PC-3 (cell line): ENCODE measurements at regions not wholly inside any gene's neighbourhood (a gene's known extent, or its start where the extent isn't known, plus 50 kb on each side); places are given as distances from the start of the nearest gene placed in this dataset.

Experiments used
- ATAC-seq: fragments of 200-7000 bp; cut with Tn5 transposase; 2 replicates; pipeline ENCODE4 v1.9.1; 2020; ENCODE audit warnings: mild to moderate bottlenecking, moderate library complexity
- BruUV-seq: library from RNA; stranded (reverse); fragments of 400-500 nt; replicated peaks from 2 replicates; lab custom pipeline; 2021; lab: Mats Ljungman, UMichigan
- CTCF ChIA-PET: fragments of 300-600 bp; sonication (Branson Sonifier 250); formaldehyde crosslinking; loops from one replicate; lab custom pipeline; 2022; ENCODE audit warnings: antibody characterized with exemption; lab: Charles Lee
- POLR2A ChIA-PET: fragments of 300-600 bp; sonication (Branson Sonifier 250); formaldehyde crosslinking; loops from one replicate; lab custom pipeline; 2022; ENCODE audit warnings: antibody characterized with exemption; ENCODE audit not compliant: unreplicated experiment; lab: Charles Lee
- DNase-seq: peaks from one replicate; pipeline ENCODE4 v3.0.0-alpha.2; 2015
- H2AFZ ChIP-seq: fragments of 300-600 bp; sonication (generic); 2 replicates; pipeline ENCODE4 v1.6.0; 2016; ENCODE audit warnings: antibody characterized with exemption, low read length
- H3F3A ChIP-seq: fragments of 300-600 bp; sonication (generic); one replicate; pipeline ENCODE4 v1.6.0; 2017; ENCODE audit warnings: antibody characterized with exemption, low read length, control low read depth, mild to moderate bottlenecking; ENCODE audit not compliant: unreplicated experiment
- H3K27ac ChIP-seq: fragments of 300-600 bp; sonication (generic); 2 replicates; pipeline ENCODE4 v1.5.1; 2016; ENCODE audit warnings: mild to moderate bottlenecking, low read length
- H3K27me3 ChIP-seq: fragments of 300-600 bp; sonication (generic); 2 replicates; pipeline ENCODE4 v1.6.1; 2016; ENCODE audit warnings: low read length, mixed read lengths
- H3K36me3 ChIP-seq: fragments of 300-600 bp; sonication (generic); 2 replicates; pipeline ENCODE4 v1.6.1; 2016; ENCODE audit warnings: low read depth, mixed run types, low read length, mixed read lengths
- H3K4me1 ChIP-seq: fragments of 300-600 bp; sonication (generic); 2 replicates; pipeline ENCODE4 v1.5.1; 2016; ENCODE audit warnings: low read length; ENCODE audit not compliant: insufficient read depth
- H3K4me2 ChIP-seq: fragments of 300-600 bp; sonication (generic); 2 replicates; pipeline ENCODE4 v1.6.0; 2016; ENCODE audit warnings: low read length
- H3K4me3 ChIP-seq: fragments of 300-600 bp; sonication (generic); 2 replicates; pipeline ENCODE4 v1.5.1; 2016; ENCODE audit warnings: mild to moderate bottlenecking, low read length, mixed read lengths
- H3K79me2 ChIP-seq: fragments of 300-600 bp; sonication (generic); 2 replicates; pipeline ENCODE4 v1.6.1; 2017; ENCODE audit warnings: low read length, mixed read lengths
- H3K9ac ChIP-seq: fragments of 300-600 bp; sonication (generic); 2 replicates; pipeline ENCODE4 v1.6.0; 2016; ENCODE audit warnings: mild to moderate bottlenecking, low read length
- H3K9me2 ChIP-seq: fragments of 300-600 bp; sonication (generic); replicated peaks from 2 replicates; pipeline ENCODE4 v1.6.1; 2016; ENCODE audit warnings: mixed run types, low read length, mixed read lengths
- H3K9me3 ChIP-seq: fragments of 300-600 bp; sonication (generic); 2 replicates; pipeline ENCODE4 v1.6.1; 2016; ENCODE audit warnings: low read length, mixed read lengths
- H4K20me1 ChIP-seq: fragments of 300-600 bp; sonication (generic); 2 replicates; pipeline ENCODE4 v1.6.1; 2016; ENCODE audit warnings: low read length, mixed read lengths
- EZH2 ChIP-seq: fragments of 300-600 bp; sonication (generic); IDR thresholded peaks from one replicate; pipeline ENCODE4 v1.6.1; 2017; ENCODE audit warnings: antibody characterized with exemption, mild to moderate bottlenecking, low read length; ENCODE audit not compliant: unreplicated experiment
- EZH2phosphoT487 ChIP-seq: fragments of 300-600 bp; sonication (generic); IDR thresholded peaks from 2 replicates; pipeline ENCODE4 v1.6.1; 2018; ENCODE audit warnings: mild to moderate bottlenecking, antibody characterized with exemption, low read length, borderline replicate concordance
- intact Hi-C: fragments of 100-400 bp; cut with micrococcal nuclease; formaldehyde crosslinking; loops from 2 replicates; pipeline ENCODE4 v1.9.0; 2023
- TF ChIP-seq, protein P1 (sequence below): fragments of 300-600 bp; sonication (generic); conservative IDR thresholded peaks from 2 replicates; pipeline ENCODE4 v1.5.1; 2017; ENCODE audit warnings: antibody characterized with exemption, low read depth, mild to moderate bottlenecking, low read length

DNA sequence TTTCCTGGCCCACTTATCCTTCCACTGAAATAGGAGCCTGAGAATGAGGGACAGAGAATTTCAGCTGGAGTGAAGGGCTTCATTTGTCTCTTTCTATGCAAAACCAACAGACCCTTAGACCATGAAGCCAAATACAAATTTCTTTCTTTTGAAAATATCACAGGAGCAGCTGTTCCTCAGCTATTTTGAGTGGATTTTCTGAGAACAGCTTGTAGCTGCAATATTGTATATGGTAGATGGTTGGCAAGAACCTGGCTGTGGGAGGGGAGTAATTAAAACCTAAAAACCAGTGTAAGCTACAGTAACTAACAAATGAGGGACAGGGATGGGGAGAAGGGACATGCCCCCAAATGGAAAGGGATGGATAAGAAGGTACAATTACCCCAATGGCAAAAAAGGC is 350.3 kb upstream of the CDH20 start:
- no peak overlapping the region for H3K9ac ChIP-seq
- H3K9me3 ChIP-seq = no peaks in the 10 kb centered on the region
- no peak overlapping the region for H3K4me3 ChIP-seq
- no peaks in the 10 kb centered on the region for H4K20me1 ChIP-seq
- DNase-seq (no peak), ATAC-seq (no peak)
- peaks cover 35% of the 10 kb centered on the region for H3K27me3 ChIP-seq
- intact Hi-C loops = no loop called here
- TF ChIP-seq EZH2phosphoT487 (no peak), EZH2 (no peak)
- TF ChIP-seq, protein P1, sequence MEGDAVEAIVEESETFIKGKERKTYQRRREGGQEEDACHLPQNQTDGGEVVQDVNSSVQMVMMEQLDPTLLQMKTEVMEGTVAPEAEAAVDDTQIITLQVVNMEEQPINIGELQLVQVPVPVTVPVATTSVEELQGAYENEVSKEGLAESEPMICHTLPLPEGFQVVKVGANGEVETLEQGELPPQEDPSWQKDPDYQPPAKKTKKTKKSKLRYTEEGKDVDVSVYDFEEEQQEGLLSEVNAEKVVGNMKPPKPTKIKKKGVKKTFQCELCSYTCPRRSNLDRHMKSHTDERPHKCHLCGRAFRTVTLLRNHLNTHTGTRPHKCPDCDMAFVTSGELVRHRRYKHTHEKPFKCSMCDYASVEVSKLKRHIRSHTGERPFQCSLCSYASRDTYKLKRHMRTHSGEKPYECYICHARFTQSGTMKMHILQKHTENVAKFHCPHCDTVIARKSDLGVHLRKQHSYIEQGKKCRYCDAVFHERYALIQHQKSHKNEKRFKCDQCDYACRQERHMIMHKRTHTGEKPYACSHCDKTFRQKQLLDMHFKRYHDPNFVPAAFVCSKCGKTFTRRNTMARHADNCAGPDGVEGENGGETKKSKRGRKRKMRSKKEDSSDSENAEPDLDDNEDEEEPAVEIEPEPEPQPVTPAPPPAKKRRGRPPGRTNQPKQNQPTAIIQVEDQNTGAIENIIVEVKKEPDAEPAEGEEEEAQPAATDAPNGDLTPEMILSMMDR = no peak
- no peak overlapping the region for H3K27ac ChIP-seq
- POLR2A ChIA-PET = no interaction called here
- no peaks in the 10 kb centered on the region for H3K9me2 ChIP-seq
- no peaks in the 10 kb centered on the region for H3K4me1 ChIP-seq
- H3K36me3 ChIP-seq = no peaks in the 10 kb centered on the region
- BruUV-seq = no TSS peak
- H3K4me2 ChIP-seq = no peak overlapping the region
- no peaks in the 10 kb centered on the region for H3F3A ChIP-seq
- CTCF ChIA-PET = no interaction called here
- H2AFZ ChIP-seq = no peak overlapping the region
- H3K79me2 ChIP-seq = no peaks in the 10 kb centered on the region

DNA sequence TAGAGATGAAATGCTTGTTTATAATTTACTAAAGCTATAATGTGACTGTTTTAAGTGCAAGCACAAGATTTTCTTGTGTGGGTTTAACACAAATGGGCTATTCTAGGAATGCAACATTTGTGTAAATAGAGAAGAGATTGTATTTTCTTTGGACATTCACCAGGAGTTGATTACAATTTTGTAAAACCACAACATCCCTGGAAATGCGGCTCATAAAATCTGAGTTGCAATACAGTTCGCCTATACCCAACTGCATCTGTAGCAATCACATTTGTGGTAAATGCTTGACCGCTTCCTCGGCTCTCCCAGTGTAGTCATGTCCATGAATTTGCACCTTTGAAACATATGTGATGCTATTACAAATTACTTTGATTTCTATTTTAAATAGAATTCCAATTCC is 348.7 kb upstream of the CDH20 start:
- no peaks in the 10 kb centered on the region for H3K36me3 ChIP-seq
- H3K4me1 ChIP-seq = no peaks in the 10 kb centered on the region
- no peaks in the 10 kb centered on the region for H3K79me2 ChIP-seq
- BruUV-seq = no TSS peak
- H3K4me2 ChIP-seq = no peak overlapping the region
- no peak for DNase-seq
- H3K4me3 ChIP-seq = no peak overlapping the region
- no peak overlapping the region for H2AFZ ChIP-seq
- H3K27ac ChIP-seq = no peak overlapping the region
- no peaks in the 10 kb centered on the region for H3K9me2 ChIP-seq
- POLR2A ChIA-PET = no interaction called here
- H3K9me3 ChIP-seq = no peaks in the 10 kb centered on the region
- CTCF ChIA-PET = no interaction called here
- ATAC-seq = no peak
- TF ChIP-seq EZH2 (no peak), EZH2phosphoT487 (no peak)
- TF ChIP-seq, protein P1 = no peak
- intact Hi-C loops = no loop called here
- H4K20me1 ChIP-seq = no peaks in the 10 kb centered on the region
- no peak overlapping the region for H3K9ac ChIP-seq
- H3K27me3 ChIP-seq = peaks cover 38% of the 10 kb centered on the region
- H3F3A ChIP-seq = no peaks in the 10 kb centered on the region

DNA sequence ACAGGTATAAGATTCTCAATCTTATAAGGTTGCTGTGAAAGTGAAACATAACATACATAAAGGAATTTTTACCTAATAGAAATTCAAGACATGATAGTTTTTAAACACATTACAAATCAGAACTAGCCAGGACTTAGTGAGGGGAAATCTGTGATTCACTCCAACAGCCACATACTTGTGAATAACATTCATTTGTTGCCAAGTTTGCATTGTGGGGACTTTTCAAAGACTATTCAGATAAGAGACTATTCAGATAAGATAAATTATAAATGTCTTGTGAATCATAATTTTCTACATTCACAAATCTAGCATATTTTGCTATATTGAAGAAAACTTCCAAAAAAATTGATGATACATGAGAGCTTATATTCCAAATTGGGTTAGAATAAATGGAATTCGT is 345.3 kb upstream of the CDH20 start:
- no peaks in the 10 kb centered on the region for H3F3A ChIP-seq
- H3K9me2 ChIP-seq = no peaks in the 10 kb centered on the region
- H3K27me3 ChIP-seq = peaks cover 30% of the 10 kb centered on the region
- H3K9me3 ChIP-seq = no peaks in the 10 kb centered on the region
- POLR2A ChIA-PET = no interaction called here
- no peaks in the 10 kb centered on the region for H3K36me3 ChIP-seq
- H3K4me3 ChIP-seq = no peak overlapping the region
- no peak overlapping the region for H3K4me2 ChIP-seq
- DNase-seq (no peak), ATAC-seq (no peak)
- intact Hi-C loops = no loop called here
- BruUV-seq = no TSS peak
- no peak for TF ChIP-seq EZH2
- TF ChIP-seq EZH2phosphoT487 = no peak
- TF ChIP-seq, protein P1 = no peak
- H3K27ac ChIP-seq = no peak overlapping the region
- H2AFZ ChIP-seq = no peak overlapping the region
- no peaks in the 10 kb centered on the region for H4K20me1 ChIP-seq
- H3K4me1 ChIP-seq = no peaks in the 10 kb centered on the region
- no peaks in the 10 kb centered on the region for H3K79me2 ChIP-seq
- no peak overlapping the region for H3K9ac ChIP-seq
- CTCF ChIA-PET = no interaction called here
